NCI-H446 (cell line): ENCODE measurements at regions not wholly inside any gene's neighbourhood (a gene's known extent, or its start where the extent isn't known, plus 50 kb on each side); places are given as distances from the start of the nearest gene placed in this dataset.

Experiments used
- DNase-seq, 2 experiments: peaks; one replicate each; lab custom pipeline; 2025; lab: John Stamatoyannopoulos, UW

- DNase-seq, result no peak
Observed at GRCh38 chr4:63505714-63506460, 903.4 kb downstream of the TECRL start.

DNA sequence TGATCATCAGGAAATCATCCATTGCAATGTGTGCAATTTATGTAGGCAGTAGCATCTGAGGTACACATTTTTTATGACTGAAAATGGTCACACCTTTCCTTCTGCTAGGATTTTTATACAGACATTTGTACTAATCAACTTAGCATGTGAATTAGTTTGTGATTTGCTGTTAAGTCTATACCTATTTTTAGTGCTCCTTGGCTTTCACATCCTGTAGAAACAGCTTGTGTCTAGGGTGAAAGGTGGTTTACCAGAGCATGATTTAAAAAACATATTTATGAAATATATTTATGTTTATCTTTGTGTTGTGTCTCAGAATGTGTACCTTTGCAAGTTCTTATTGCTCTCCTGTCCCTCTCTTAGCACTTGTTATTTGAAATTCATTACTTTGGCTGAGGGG, 916.0 kb downstream of the TECRL start:
- DNase-seq, result no peak

DNA sequence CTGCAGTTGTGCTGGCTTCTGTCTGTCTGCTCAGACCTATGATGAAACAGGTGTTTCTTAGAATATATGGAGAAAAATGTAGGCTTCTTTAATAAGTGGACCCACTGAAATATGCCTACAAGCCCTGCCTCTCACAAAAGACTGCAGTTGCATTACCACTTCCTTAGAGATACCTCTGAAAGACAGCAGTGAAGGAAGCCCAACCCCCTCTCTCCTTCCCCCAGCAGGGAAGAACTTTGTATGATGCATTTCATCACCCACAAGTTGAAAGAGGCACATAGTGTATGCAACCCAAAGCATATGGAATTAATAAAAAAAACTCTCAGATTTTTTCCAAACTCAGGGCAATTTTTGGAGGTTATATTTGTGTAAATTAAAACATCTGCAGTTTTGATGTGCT, 916.7 kb downstream of the TECRL start:
- no peak for DNase-seq

DNA sequence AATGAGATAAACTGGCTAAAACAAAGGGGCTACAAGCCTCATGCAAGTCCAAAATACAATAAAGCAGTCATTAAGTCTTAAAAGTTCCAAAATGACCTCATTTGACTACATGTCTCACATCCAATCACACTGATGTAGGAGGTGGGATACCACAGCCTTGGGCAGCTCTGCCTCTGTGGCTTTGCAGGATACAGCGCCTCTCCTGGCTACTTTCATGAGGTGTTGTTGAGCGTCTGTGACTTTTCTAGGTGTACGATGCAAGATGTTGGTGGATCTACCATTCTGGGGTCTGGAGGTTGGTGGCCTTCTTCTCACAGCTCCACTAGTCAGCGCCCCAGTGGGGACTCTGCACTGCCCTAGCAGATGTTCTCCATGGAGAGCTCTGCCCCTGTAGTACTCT, 944.9 kb downstream of the TECRL start:
- no peak for DNase-seq

- no peak for DNase-seq
Observed at GRCh38 chr4:63460075-63460474, 949.2 kb downstream of the TECRL start.

GRCh38 chr4:63459329-63459728, 949.9 kb downstream of the TECRL start:
- no peak for DNase-seq

- no peak for DNase-seq
Observed at GRCh38 chr4:63458010-63458409, 951.2 kb downstream of the TECRL start.

- no peak for DNase-seq
Observed at GRCh38 chr4:63440236-63440635, 969.0 kb downstream of the TECRL start.

- no peak for DNase-seq
Observed at GRCh38 chr4:63430105-63430504, 979.1 kb downstream of the TECRL start.

DNA sequence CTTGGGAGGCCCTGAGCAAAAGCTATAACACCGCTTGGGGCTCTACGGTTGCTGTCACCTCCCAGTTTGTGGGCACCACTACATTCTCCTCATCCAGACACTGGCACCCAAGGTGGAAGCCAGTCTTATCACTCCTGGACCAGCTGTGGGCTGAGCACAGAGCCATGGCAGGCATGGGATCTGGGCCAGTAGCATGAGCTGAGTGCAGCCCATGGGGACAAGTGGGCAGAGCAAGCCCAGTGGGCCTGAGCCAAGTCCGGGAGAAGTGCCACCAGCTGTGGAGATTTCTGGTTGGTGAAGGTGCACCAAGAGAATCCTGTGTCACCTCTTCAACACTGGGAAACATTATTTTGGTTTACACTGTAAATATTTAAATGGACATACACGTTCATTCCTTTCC, 1013.0 kb downstream of the TECRL start:
- no peak for DNase-seq

GRCh38 chr4:63393544-63393943, 1015.7 kb downstream of the TECRL start:
- DNase-seq, result no peak

DNA sequence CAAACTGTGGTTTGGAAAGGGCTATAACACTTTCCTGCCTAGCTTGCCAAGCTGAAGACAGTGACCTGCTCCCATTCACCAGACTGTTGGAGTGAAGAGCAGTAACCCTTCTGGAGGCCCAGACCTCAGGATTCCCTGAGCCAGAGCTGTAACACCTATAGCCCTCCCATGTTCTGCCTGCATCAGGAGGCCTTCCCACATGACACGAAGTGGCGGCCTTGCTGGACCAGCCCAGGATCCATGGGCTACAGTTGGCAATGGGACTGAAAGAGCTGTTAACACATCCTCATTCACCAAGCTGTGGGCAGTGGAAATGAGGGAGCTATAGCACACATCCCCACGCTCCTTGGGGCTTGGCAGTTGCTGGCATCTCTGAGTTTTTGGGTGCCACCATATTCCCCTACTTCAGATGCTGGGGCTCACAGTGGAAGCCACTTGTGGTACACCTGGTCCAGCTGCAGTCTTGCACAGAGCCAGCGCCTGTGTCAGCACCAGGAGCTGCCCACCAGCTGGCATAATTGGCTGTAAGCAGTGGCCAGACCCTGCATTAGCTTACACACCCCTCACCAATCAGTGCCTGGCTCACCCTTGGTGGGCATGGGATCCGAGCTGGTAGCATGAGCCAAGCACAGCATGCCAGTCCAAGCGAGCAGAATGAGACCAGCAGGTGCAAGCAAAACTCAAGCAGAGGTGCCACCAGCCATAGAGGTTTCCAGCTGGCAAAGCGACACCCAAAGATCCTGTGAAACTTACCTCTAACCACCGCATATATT, 1029.3 kb downstream of the TECRL start:
- DNase-seq, result no peak

DNA sequence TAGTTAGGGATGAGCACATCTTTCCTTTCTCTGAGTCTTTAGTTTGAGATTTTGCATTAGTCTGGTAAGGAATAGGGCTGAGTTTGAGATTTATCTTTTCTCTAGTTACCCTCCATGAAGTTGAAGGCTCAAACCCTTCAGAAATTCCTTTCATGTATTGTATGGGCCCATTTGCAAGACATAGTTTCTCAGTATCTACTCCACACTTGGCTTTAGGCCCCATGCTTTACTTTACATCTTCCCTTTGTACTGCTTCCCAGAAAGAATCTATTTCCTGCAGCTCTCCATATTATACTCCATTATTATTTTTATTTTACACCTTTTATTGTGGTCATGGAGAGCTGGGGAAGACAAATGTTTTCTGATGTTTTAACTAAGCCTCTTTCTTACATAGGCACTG, 1038.2 kb downstream of the TECRL start:
- DNase-seq, result no peak

GRCh38 chr4:63361628-63362027, 1047.6 kb downstream of the TECRL start:
- no peak for DNase-seq

DNA sequence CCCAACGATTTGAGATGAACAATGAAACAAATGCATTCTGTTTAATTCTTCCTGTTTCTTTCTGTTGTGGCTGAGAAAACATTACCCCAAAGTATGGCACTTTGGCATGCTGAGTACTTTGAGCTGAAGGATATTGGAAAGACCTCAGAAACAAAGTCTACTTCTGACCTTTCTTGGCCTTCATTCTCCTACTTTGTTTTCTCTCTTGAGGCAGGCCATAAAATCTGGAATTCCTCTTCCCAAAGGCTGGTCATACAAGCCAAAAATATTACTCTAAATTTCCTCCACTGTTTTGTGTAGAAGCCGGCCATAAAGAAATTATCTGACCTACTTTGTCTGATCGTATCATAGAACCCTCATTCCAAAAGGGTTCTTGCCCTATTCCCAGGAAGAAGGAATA, 1048.2 kb downstream of the TECRL start:
- DNase-seq, result no peak

DNA sequence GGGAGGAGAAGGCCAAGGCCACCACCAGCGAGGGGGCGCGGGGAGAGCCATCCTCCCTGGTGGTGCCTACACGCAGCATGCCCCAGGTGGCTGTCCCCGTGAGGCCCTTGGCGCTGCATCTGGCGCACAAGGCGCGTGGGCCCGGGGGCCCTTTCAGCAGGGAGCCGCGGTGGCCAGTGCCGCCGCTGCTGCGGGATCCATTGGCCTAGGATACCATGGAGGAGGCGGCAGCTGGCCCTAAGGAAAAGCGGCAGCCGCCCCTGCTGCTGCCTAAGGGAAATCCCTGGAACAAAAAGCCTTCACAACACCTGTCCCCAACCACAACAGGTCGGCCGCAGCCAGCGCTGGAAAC, 1059.6 kb downstream of the TECRL start:
- DNase-seq, result no peak

- no peak for DNase-seq
Observed at GRCh38 chr4:63348735-63349673, 1060.2 kb downstream of the TECRL start.

- DNase-seq, result no peak
Observed at GRCh38 chr4:63325140-63325539, 1084.1 kb downstream of the TECRL start.

- no peak for DNase-seq
Observed at GRCh38 chr4:63316633-63317032, 1092.6 kb downstream of the TECRL start.

DNA sequence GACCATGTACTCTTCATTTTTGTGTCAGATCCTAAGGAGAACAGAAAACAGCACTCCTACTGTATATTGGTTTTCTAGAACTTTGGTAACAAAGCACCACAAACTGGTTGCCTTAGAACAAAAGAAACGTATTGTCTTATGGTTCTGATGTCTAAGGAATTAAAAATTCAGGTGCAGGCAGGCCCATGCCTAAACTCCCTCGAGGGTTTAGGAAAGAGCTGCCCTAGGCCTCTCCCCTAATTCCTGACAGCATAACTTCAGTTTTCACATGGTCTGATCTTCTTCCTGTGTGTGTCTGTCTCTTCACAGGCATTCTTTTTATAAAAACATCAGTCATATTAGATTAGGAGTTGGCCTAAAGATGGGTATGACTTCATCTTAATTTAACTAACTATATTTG, 1093.6 kb downstream of the TECRL start:
- DNase-seq, result no peak

GRCh38 chr4:63308697-63309096, 1100.6 kb downstream of the TECRL start:
- no peak for DNase-seq

DNA sequence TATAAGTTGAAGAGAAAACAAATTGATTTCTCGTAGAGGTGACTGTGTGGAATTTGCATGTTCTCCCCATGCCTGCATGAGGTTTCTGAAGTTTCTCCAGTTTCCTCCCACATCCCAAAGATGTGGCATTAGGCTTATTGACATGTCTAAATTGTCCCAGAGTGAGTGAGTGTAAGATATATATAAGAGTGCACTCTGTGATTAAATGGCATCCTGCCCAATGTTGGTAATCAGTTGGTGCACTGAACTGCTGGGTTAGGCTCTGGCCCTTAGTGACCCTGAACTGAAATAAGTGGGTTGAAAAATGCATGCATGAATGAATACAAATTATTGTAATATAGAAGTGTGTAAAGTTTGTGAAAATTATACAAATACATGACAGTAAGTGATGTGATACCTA, 1106.5 kb downstream of the TECRL start:
- DNase-seq, result no peak

- no peak for DNase-seq
Observed at GRCh38 chr4:63302078-63302477, 1107.2 kb downstream of the TECRL start.
